Mucosa of gallbladder (tissue), 1 donor: ENCODE measurements at regions not wholly inside any gene's neighbourhood (a gene's known extent, or its start where the extent isn't known, plus 50 kb on each side); places are given as distances from the start of the nearest gene placed in this dataset.

Source experiments
- DNase-seq: peaks from one replicate; pipeline ENCODE4 v3.0.0-alpha.2; 2020; ENCODE audit warnings: low spot score
- donor health status: DM: no; HTN: no; CAD: no.

GRCh38 chr17:34527908-34528470, 51.4 kb upstream of the TMEM132E start:
- DNase-seq = no peak

GRCh38 chr17:34527136-34527907, 52.1 kb upstream of the TMEM132E start:
- DNase-seq = no peak

GRCh38 chr17:34525651-34526050, 53.7 kb upstream of the TMEM132E start:
- no peak for DNase-seq

GRCh38 chr17:34521955-34522354, 57.4 kb upstream of the TMEM132E start:
- no peak for DNase-seq

GRCh38 chr17:34519282-34519681, 60.1 kb upstream of the TMEM132E start:
- DNase-seq = no peak

- DNase-seq = no peak
Measured at GRCh38 chr17:34517406-34517805, 62.0 kb upstream of the TMEM132E start.

GRCh38 chr17:34511931-34512330, 67.5 kb upstream of the TMEM132E start:
- no peak for DNase-seq

GRCh38 chr17:34511265-34511664, 68.1 kb upstream of the TMEM132E start:
- DNase-seq = no peak

GRCh38 chr17:34504814-34505484, 74.4 kb upstream of the TMEM132E start:
- no peak for DNase-seq

- peak; percentile 18 for DNase-seq
Measured at GRCh38 chr17:34503528-34504195, 75.7 kb upstream of the TMEM132E start.

GRCh38 chr17:34502426-34502825, 77.0 kb upstream of the TMEM132E start:
- DNase-seq = no peak

GRCh38 chr17:34499576-34499975, 79.8 kb upstream of the TMEM132E start:
- peak; percentile 39 for DNase-seq

GRCh38 chr17:34493917-34494316, 85.5 kb upstream of the TMEM132E start:
- no peak for DNase-seq

- DNase-seq = no peak
Measured at GRCh38 chr17:34487626-34488025, 91.8 kb upstream of the TMEM132E start.

GRCh38 chr17:34486761-34487160, 92.6 kb upstream of the TMEM132E start:
- no peak for DNase-seq

GRCh38 chr17:34485999-34486398, 93.4 kb upstream of the TMEM132E start:
- no peak for DNase-seq

GRCh38 chr17:34484193-34484733, 95.1 kb upstream of the TMEM132E start:
- no peak for DNase-seq

GRCh38 chr17:34482730-34483129, 96.7 kb upstream of the TMEM132E start:
- DNase-seq = no peak

GRCh38 chr17:34481779-34482178, 97.6 kb upstream of the TMEM132E start:
- no peak for DNase-seq

- DNase-seq = no peak
Measured at GRCh38 chr17:34479371-34479770, 100.0 kb upstream of the TMEM132E start.

GRCh38 chr17:34478244-34478643, 101.1 kb upstream of the TMEM132E start:
- no peak for DNase-seq

- DNase-seq = no peak
Measured at GRCh38 chr17:34475296-34475695, 104.1 kb upstream of the TMEM132E start.
